ENCODE measurements at regions not wholly inside any gene's neighbourhood (a gene's known extent, or its start where the extent isn't known, plus 50 kb on each side); places are given as distances from the start of the nearest gene placed in this dataset.

- no peak for DNase-seq
Observed at GRCh38 chr2:221337957-221338685, 234.0 kb downstream of the EPHA4 start.

GRCh38 chr2:221342388-221342787 lies 229.7 kb downstream of the EPHA4 start:
- DNase-seq = no peak

GRCh38 chr2:221343524-221343923 lies 228.6 kb downstream of the EPHA4 start:
- DNase-seq = no peak

- DNase-seq = no peak
Observed at GRCh38 chr2:221345516-221345915, 226.6 kb downstream of the EPHA4 start.

- DNase-seq = no peak
Observed at GRCh38 chr2:221346411-221346810, 225.7 kb downstream of the EPHA4 start.

- DNase-seq = no peak
Observed at GRCh38 chr2:221347471-221347870, 224.6 kb downstream of the EPHA4 start.

GRCh38 chr2:221350616-221351015 lies 221.5 kb downstream of the EPHA4 start:
- DNase-seq = no peak

GRCh38 chr2:221353201-221353600 lies 218.9 kb downstream of the EPHA4 start:
- no peak for DNase-seq

- no peak for DNase-seq
Observed at GRCh38 chr2:221360312-221360711, 211.8 kb downstream of the EPHA4 start.

- no peak for DNase-seq
Observed at GRCh38 chr2:221360742-221361141, 211.4 kb downstream of the EPHA4 start.

GRCh38 chr2:221361633-221362032 lies 210.5 kb downstream of the EPHA4 start:
- DNase-seq = no peak

- no peak for DNase-seq
Observed at GRCh38 chr2:221364672-221365071, 207.4 kb downstream of the EPHA4 start.
